Urinary bladder (tissue), 3 donors: ENCODE measurements at regions not wholly inside any gene's neighbourhood (a gene's known extent, or its start where the extent isn't known, plus 50 kb on each side); places are given as distances from the start of the nearest gene placed in this dataset.
A peak's percentile ranks its signal among the peaks of the same experiment; 100 is the strongest.

Source experiments
- DNase-seq: peaks from one replicate; pipeline ENCODE4 v3.0.0-alpha.2; 2015; ENCODE audit errors: extremely low spot score
- H3K27ac ChIP-seq: one replicate; pipeline ENCODE4 v1.5.1; 2013; ENCODE audit warnings: low read depth, mild to moderate bottlenecking, moderate library complexity
- H3K36me3 ChIP-seq: one replicate; pipeline ENCODE4 v1.6.1; 2013; ENCODE audit warnings: mild to moderate bottlenecking, moderate library complexity; ENCODE audit not compliant: insufficient read depth
- H3K4me1 ChIP-seq: one replicate; pipeline ENCODE4 v1.6.1; 2013; ENCODE audit warnings: mild to moderate bottlenecking, moderate library complexity; ENCODE audit not compliant: insufficient read depth
- H3K4me3 ChIP-seq: one replicate; pipeline ENCODE4 v1.5.1; 2013; ENCODE audit warnings: low read depth, low read length
- WGBS: extraction: QIAGEN DNeasy Blood & Tissue Kit; methylation state at CpG from one replicate; pipeline ENCODE4 v1.1.7; 2013; 5-methylcytosine and 5-hydroxymethylcytosine counted together
- donor health status: healthy with polysubstance abuse.
- donor health status: healthy.

- Histone ChIP-seq H3K27ac (no peak overlapping the region), H3K4me3 (no peak overlapping the region), H3K4me1 (no peaks in the 10 kb centered on the region), H3K36me3 (no peaks in the 10 kb centered on the region)
- peak; percentile 33 for DNase-seq
- WGBS = 55% methylated on average over 9 of the region's 9 CpGs
Measured at GRCh38 chr17:15892731-15893657, 51.9 kb upstream of the ADORA2B start.

GRCh38 chr17:15893658-15894024 lies 51.3 kb upstream of the ADORA2B start:
- WGBS = 46% methylated on average over 2 of the region's 2 CpGs
- H3K4me1 ChIP-seq = no peaks in the 10 kb centered on the region
- H3K36me3 ChIP-seq = no peaks in the 10 kb centered on the region
- no peak overlapping the region for H3K27ac ChIP-seq
- H3K4me3 ChIP-seq = no peak overlapping the region
- DNase-seq = no peak

GRCh38 chr17:15894258-15894657 lies 50.7 kb upstream of the ADORA2B start:
- Histone ChIP-seq H3K36me3 (no peaks in the 10 kb centered on the region), H3K4me1 (no peaks in the 10 kb centered on the region), H3K27ac (no peak overlapping the region), H3K4me3 (no peak overlapping the region)
- DNase-seq = no peak
- WGBS = 88% methylated on average over 5 of the region's 5 CpGs

- Histone ChIP-seq H3K4me1 (no peaks in the 10 kb centered on the region), H3K36me3 (no peaks in the 10 kb centered on the region), H3K27ac (no peak overlapping the region), H3K4me3 (no peak overlapping the region)
- DNase-seq = no peak
- 95% methylated on average over 12 of the region's 12 CpGs for WGBS
Measured at GRCh38 chr17:15894913-15895658, 49.8 kb upstream of the ADORA2B start.
